Endodermal cell (in vitro differentiated cells): ENCODE measurements at regions not wholly inside any gene's neighbourhood (a gene's known extent, or its start where the extent isn't known, plus 50 kb on each side); places are given as distances from the start of the nearest gene placed in this dataset.

Source experiments
- DNase-seq: peaks from one replicate; pipeline ENCODE4 v3.0.0-alpha.2; 2017
- H3K27ac ChIP-seq: 2 replicates; pipeline ENCODE4 v1.5.1; 2013; ENCODE audit warnings: mild to moderate bottlenecking, low read depth, low read length, moderate library complexity
- H3K27me3 ChIP-seq: 2 replicates; pipeline ENCODE4 v1.6.1; 2013; ENCODE audit warnings: mild to moderate bottlenecking, low read length, moderate library complexity; ENCODE audit not compliant: insufficient read depth, control insufficient read depth, poor library complexity, severe bottlenecking
- H3K36me3 ChIP-seq: 2 replicates; pipeline ENCODE4 v1.7.0; 2013; ENCODE audit warnings: mild to moderate bottlenecking, low read length, moderate library complexity; ENCODE audit not compliant: control insufficient read depth, insufficient read depth
- H3K4me1 ChIP-seq: one replicate; pipeline ENCODE4 v1.7.0; 2013; ENCODE audit warnings: low read length; ENCODE audit not compliant: control insufficient read depth, insufficient read depth
- H3K4me3 ChIP-seq: 2 replicates; pipeline ENCODE4 v1.5.1; 2013; ENCODE audit warnings: mild to moderate bottlenecking, low read length, moderate library complexity
- H3K9ac ChIP-seq: 2 replicates; pipeline ENCODE4 v1.6.1; 2013; ENCODE audit warnings: mild to moderate bottlenecking, low read length, moderate library complexity; ENCODE audit not compliant: poor library complexity, severe bottlenecking; ENCODE audit errors: extremely low read depth
- H3K9me3 ChIP-seq: 2 replicates; pipeline ENCODE4 v1.6.1; 2013; ENCODE audit warnings: mild to moderate bottlenecking, low read length, moderate library complexity; ENCODE audit not compliant: control insufficient read depth
- H3K27ac Mint-ChIP-seq: 2 replicates; pipeline ENCODE4 v1.8.0; 2020; ENCODE audit warnings: mixed read lengths
- H3K27me3 Mint-ChIP-seq: 2 replicates; pipeline ENCODE4 v1.8.0; 2021; ENCODE audit warnings: mild to moderate bottlenecking, mixed read lengths; ENCODE audit not compliant: insufficient read depth
- H3K36me3 Mint-ChIP-seq: 2 replicates; pipeline ENCODE4 v1.8.0; 2020; ENCODE audit warnings: low read depth, mixed read lengths
- H3K4me1 Mint-ChIP-seq: 2 replicates; pipeline ENCODE4 v1.8.0; 2020; ENCODE audit warnings: mixed read lengths
- H3K4me3 Mint-ChIP-seq: 2 replicates; pipeline ENCODE4 v1.8.0; 2020; ENCODE audit warnings: mild to moderate bottlenecking, moderate library complexity, mixed read lengths
- H3K9me3 Mint-ChIP-seq: 2 replicates; pipeline ENCODE4 v1.8.0; 2020; ENCODE audit warnings: mild to moderate bottlenecking, mixed read lengths
- CTCF ChIP-seq: fragments of 200-600 bp; sonication (generic); conservative IDR thresholded peaks from 2 replicates; pipeline ENCODE4 v1.5.0; 2021; ENCODE audit warnings: antibody characterized with exemption, mild to moderate bottlenecking
- WGBS, 2 experiments: methylation state at CpG; one replicate each; pipeline versions ENCODE4 v1.1.5 to v1.1.7; 2013; ENCODE audit warnings: missing lambda C conversion rate in 2 of 2, mixed read lengths in 1 of 2; ENCODE audit not compliant: insufficient coverage in 1 of 2, insufficient read length in 1 of 2; 5-methylcytosine and 5-hydroxymethylcytosine counted together

- no peaks in the 10 kb centered on the region for H3K9me3 ChIP-seq
- no peaks in the 10 kb centered on the region for H3K4me1 Mint-ChIP-seq
- H3K9me3 Mint-ChIP-seq, result no peaks in the 10 kb centered on the region
- H3K4me1 ChIP-seq, result no peaks in the 10 kb centered on the region
- no peak overlapping the region for H3K27ac ChIP-seq
- no peaks in the 10 kb centered on the region for H3K27me3 ChIP-seq
- H3K9ac ChIP-seq, result no peak overlapping the region
- H3K4me3 Mint-ChIP-seq, result no peak overlapping the region
- H3K27me3 Mint-ChIP-seq, result no peaks in the 10 kb centered on the region
- 48 to 60% methylated on average over 1 to 2 of the region's 2 CpGs for WGBS, 2 experiments
- H3K4me3 ChIP-seq, result no peak overlapping the region
- no peak for TF ChIP-seq CTCF
- H3K36me3 ChIP-seq, result no peaks in the 10 kb centered on the region
- no peak overlapping the region for H3K27ac Mint-ChIP-seq
- no peaks in the 10 kb centered on the region for H3K36me3 Mint-ChIP-seq
- DNase-seq, result no peak
Observed at GRCh38 chr3:82520846-82521245, 759.4 kb upstream of the GBE1 start.

GRCh38 chr3:82509951-82510603, 748.6 kb upstream of the GBE1 start:
- Mint-ChIP-seq H3K27ac (no peak overlapping the region), H3K27me3 (no peaks in the 10 kb centered on the region), H3K36me3 (no peaks in the 10 kb centered on the region), H3K9me3 (no peaks in the 10 kb centered on the region), H3K4me3 (no peak overlapping the region), H3K4me1 (no peaks in the 10 kb centered on the region)
- Histone ChIP-seq H3K36me3 (no peaks in the 10 kb centered on the region), H3K9ac (no peak overlapping the region), H3K4me3 (no peak overlapping the region), H3K27me3 (no peaks in the 10 kb centered on the region), H3K27ac (no peak overlapping the region), H3K9me3 (no peaks in the 10 kb centered on the region), H3K4me1 (no peaks in the 10 kb centered on the region)
- no peak for TF ChIP-seq CTCF
- 96% methylated on average over 7 to 16 of the region's 16 CpGs for WGBS, 2 experiments
- DNase-seq, result no peak

GRCh38 chr3:82509106-82509842, 747.8 kb upstream of the GBE1 start:
- H3K27me3 Mint-ChIP-seq, result no peaks in the 10 kb centered on the region
- H3K9ac ChIP-seq, result no peak overlapping the region
- H3K4me1 ChIP-seq, result no peaks in the 10 kb centered on the region
- no peaks in the 10 kb centered on the region for H3K4me1 Mint-ChIP-seq
- H3K27ac Mint-ChIP-seq, result no peak overlapping the region
- no peaks in the 10 kb centered on the region for H3K9me3 ChIP-seq
- H3K4me3 Mint-ChIP-seq, result no peak overlapping the region
- no peaks in the 10 kb centered on the region for H3K27me3 ChIP-seq
- no peak for TF ChIP-seq CTCF
- no peaks in the 10 kb centered on the region for H3K9me3 Mint-ChIP-seq
- WGBS, 2 experiments, result 86 to 87% methylated on average over 3 to 9 of the region's 9 CpGs
- H3K4me3 ChIP-seq, result no peak overlapping the region
- H3K36me3 Mint-ChIP-seq, result no peaks in the 10 kb centered on the region
- H3K36me3 ChIP-seq, result no peaks in the 10 kb centered on the region
- no peak overlapping the region for H3K27ac ChIP-seq
- no peak for DNase-seq
